Lower leg skin (tissue), 3 donors: ENCODE measurements at regions not wholly inside any gene's neighbourhood (a gene's known extent, or its start where the extent isn't known, plus 50 kb on each side); places are given as distances from the start of the nearest gene placed in this dataset.

ENCODE experiments used
- POLR2A ChIP-seq, 2 donors: fragments of 450-650 bp; IDR thresholded peaks; one replicate each; pipeline ENCODE4 v1.6.1; 2016 to 2017; ENCODE audit warnings: antibody characterized with exemption in 2 of 2, mild to moderate bottlenecking in 1 of 2, moderate library complexity in 1 of 2
- TF ChIP-seq, protein P1 (sequence below), 3 donors: fragments of 450-650 bp; IDR thresholded peaks; one replicate each; pipeline ENCODE4 v1.5.1; 2016; ENCODE audit warnings: antibody characterized with exemption in 3 of 3, mild to moderate bottlenecking in 3 of 3, moderate library complexity in 2 of 3

DNA sequence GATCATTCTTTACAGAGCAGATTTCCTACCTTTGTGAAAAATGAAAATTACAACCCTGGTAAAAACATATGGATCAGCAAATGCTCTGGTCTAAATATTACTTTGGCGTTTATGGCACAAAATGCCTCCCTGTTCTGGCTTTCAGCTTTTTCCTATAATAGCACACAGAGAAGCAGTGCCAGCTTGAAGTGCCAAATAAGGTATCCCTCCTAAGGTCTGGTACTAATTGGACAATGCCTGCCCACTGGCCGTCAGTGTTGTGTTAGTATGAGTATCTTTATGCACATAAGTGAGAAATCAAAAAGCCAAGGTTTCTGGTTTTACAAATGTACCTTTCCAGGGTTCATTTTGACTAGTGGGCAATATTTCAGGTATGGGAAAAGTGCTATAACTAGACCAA, 1293.7 kb upstream of the FAM98A start:
- TF ChIP-seq, protein P1, sequence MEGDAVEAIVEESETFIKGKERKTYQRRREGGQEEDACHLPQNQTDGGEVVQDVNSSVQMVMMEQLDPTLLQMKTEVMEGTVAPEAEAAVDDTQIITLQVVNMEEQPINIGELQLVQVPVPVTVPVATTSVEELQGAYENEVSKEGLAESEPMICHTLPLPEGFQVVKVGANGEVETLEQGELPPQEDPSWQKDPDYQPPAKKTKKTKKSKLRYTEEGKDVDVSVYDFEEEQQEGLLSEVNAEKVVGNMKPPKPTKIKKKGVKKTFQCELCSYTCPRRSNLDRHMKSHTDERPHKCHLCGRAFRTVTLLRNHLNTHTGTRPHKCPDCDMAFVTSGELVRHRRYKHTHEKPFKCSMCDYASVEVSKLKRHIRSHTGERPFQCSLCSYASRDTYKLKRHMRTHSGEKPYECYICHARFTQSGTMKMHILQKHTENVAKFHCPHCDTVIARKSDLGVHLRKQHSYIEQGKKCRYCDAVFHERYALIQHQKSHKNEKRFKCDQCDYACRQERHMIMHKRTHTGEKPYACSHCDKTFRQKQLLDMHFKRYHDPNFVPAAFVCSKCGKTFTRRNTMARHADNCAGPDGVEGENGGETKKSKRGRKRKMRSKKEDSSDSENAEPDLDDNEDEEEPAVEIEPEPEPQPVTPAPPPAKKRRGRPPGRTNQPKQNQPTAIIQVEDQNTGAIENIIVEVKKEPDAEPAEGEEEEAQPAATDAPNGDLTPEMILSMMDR (IDR thresholded peaks at IDR 0.05): no peak
- TF ChIP-seq POLR2A (IDR thresholded peaks at IDR 0.05): no peak
